Activated T-cell treated with anti-CD3 and anti-CD28 coated beads for 1 hour (primary cell): ENCODE measurements at regions not wholly inside any gene's neighbourhood (a gene's known extent, or its start where the extent isn't known, plus 50 kb on each side); places are given as distances from the start of the nearest gene placed in this dataset.
"Not testable (repeated sequence)": the region's sequence is repeated elsewhere in the genome, so short reads cannot be mapped to it uniquely, and the experiment has no call there.

Experiments used
- DNase-seq: peaks from one replicate; pipeline ENCODE4 v3.0.0-alpha.2; 2020; ENCODE audit warnings: low read depth

DNA sequence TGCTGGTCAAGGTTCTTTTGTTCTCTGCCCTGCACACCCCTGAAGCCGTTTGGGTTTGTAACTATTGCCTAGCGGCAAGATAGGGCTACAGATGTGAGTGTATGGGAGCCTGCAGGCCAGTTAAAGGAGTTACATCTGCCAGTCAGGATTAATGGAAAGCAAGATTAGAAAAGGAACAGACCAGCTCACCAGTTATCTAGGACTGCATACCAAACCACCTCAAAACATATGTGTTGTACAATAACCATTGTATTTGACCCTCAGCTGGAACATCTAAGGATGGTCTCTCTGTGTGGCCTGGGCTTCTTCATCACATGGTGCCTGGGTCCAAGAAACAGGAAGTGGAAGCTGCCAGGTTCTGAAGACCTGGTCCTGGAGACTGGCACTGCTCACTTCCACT is 52.5 kb upstream of the FBXO28 start:
- no peak for DNase-seq

GRCh38 chr1:224059897-224060427 is 53.9 kb upstream of the FBXO28 start:
- DNase-seq: no peak

GRCh38 chr1:224058303-224058702 is 55.6 kb upstream of the FBXO28 start:
- no peak for DNase-seq

GRCh38 chr1:224057461-224058199 is 56.3 kb upstream of the FBXO28 start:
- no peak for DNase-seq

- no peak for DNase-seq
These were observed 59.3 kb upstream of the FBXO28 start for GRCh38 chr1:224054611-224055010.

- no peak for DNase-seq
These were observed 59.9 kb upstream of the FBXO28 start for GRCh38 chr1:224054012-224054411.

DNA sequence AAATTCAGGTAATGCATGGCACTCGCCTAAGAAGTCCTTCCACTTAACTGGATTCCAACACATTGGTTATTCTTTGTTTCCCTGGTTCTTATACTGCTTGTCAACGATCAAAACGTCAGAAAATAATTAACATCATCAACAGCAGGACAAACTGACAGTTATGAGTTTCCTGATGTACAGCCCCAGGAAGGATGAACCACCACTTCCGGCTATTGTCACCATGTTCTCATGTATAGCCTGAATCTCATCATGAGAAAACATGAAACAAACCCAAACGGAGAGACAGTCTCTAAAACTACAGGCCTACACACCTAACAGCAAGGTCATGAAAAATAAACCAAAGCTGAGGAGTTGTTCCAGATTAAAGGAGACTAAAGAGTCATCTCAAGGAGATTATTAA is 60.5 kb upstream of the FBXO28 start:
- DNase-seq: no peak

DNA sequence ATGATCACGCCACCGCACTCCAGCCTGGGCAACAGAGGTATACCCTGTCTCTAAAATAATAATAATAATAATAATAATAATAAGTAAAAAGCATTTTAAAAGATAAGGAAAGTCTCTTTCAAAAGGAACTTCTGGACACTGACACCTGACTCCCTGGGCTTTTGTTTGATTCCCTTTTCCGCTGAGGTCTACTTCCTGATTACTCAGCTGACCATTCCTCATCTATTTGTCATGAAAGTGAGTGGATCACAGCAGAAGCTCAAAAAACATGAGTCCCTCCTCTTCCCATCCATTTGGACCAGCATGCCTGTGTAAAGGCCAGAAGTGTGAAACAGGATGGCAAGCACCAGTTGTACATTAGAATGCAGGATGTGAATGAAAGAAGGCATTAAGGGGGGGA is 61.1 kb upstream of the FBXO28 start:
- no peak for DNase-seq

GRCh38 chr1:224051782-224052181 is 62.1 kb upstream of the FBXO28 start:
- not testable (repeated sequence) for DNase-seq

- DNase-seq: no peak
These were observed 62.9 kb upstream of the FBXO28 start for GRCh38 chr1:224051086-224051406.

- no peak for DNase-seq
These were observed 66.4 kb upstream of the FBXO28 start for GRCh38 chr1:224047538-224047937.

- DNase-seq: no peak
These were observed 68.4 kb upstream of the FBXO28 start for GRCh38 chr1:224045556-224045955.

DNA sequence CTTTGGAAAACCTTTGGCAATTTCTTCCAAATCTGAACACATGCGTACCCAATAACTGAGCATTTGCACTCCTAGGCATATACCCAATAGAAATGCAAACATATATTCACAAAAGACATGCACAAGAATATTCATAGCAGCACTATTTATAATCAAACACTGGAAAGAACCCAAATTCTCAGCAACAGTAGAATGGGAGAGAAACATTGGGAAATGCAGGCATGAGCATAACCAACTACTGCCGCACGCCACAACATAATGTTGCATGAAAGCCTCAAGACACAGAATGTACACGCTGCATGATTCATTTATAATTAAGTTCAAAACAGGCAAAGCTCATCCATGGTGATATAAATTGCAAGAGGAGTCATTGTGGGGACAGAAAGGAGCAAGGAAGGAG is 69.5 kb upstream of the FBXO28 start:
- no peak for DNase-seq

- no peak for DNase-seq
These were observed 71.3 kb upstream of the FBXO28 start for GRCh38 chr1:224042557-224043118.

GRCh38 chr1:224041032-224041431 is 72.9 kb upstream of the FBXO28 start:
- no peak for DNase-seq

GRCh38 chr1:224040423-224040822 is 73.5 kb upstream of the FBXO28 start:
- not testable (repeated sequence) for DNase-seq

DNA sequence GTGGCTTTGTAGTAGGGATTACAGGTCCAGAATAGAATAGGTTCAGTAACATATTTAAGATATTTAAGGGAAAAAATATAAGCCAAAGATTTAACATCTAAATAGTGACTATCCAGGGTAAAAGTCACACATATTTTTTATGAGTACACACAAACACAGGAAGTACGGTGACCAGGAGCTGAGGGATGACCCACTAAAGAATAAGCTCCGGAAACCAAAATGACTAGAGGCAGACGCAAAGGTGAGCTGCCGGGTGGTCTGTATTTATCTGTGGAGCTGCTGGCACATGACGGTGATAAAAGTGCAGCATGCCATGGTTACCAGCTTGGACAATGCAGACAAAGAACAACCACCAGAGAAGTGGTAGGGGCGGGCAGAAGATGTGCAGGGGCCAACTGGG is 73.9 kb upstream of the FBXO28 start:
- not testable (repeated sequence) for DNase-seq

GRCh38 chr1:224038832-224039231 is 75.1 kb upstream of the FBXO28 start:
- DNase-seq: not testable (repeated sequence)

DNA sequence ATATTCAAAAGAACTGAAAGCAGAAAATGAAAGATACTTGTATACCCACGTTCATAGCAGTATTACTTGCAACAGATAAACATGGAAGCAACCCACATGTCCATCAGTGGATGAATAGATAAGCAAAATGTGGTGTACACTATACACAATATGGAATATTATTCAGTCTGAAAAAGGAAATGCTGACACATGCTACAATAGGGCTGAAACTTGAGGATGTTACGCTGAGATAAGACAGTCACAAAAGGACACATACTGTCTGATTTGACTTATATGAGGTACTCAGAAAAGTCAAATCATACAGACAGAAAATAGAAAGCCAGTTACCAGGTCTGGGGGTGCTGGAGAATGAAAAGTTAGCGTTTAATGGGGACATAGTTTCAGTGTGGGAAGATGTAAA is 76.5 kb upstream of the FBXO28 start:
- DNase-seq: not testable (repeated sequence)

GRCh38 chr1:224032608-224033276 is 81.2 kb upstream of the FBXO28 start:
- DNase-seq: not testable (repeated sequence)

- DNase-seq: not testable (repeated sequence)
These were observed 81.9 kb upstream of the FBXO28 start for GRCh38 chr1:224031986-224032385.

- not testable (repeated sequence) for DNase-seq
These were observed 83.7 kb upstream of the FBXO28 start for GRCh38 chr1:224030257-224030656.
